ENCODE measurements at regions not wholly inside any gene's neighbourhood (a gene's known extent, or its start where the extent isn't known, plus 50 kb on each side); places are given as distances from the start of the nearest gene placed in this dataset.

DNA sequence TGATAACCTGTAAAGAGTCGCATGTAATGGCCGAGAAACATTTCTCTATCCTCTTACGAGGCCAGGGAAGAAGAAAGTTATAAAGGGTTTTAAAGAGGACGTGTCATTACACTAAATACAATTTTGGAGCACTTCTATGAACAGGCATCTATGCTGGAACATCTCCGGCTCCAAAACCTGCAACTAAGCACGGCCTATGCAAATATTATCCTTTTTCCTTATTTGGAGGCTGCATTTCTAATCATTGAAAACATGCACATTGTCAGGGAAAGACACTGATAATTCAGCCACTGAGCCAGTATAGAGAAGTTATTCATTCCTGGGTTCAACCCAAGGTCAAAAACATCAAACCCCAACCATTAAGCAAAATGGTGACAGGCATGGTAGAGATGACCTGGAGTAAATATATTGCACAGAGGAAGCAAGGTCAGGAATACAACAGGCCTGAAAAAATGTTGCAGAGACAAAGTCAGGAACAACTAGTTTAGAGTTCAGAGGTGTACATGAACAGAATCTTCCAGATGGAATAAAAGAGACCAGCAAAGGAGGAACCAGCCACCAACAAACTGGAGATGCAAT lies 674.1 kb downstream of the NR2F1-AS1 start:
- TF ChIP-seq, protein P1, sequence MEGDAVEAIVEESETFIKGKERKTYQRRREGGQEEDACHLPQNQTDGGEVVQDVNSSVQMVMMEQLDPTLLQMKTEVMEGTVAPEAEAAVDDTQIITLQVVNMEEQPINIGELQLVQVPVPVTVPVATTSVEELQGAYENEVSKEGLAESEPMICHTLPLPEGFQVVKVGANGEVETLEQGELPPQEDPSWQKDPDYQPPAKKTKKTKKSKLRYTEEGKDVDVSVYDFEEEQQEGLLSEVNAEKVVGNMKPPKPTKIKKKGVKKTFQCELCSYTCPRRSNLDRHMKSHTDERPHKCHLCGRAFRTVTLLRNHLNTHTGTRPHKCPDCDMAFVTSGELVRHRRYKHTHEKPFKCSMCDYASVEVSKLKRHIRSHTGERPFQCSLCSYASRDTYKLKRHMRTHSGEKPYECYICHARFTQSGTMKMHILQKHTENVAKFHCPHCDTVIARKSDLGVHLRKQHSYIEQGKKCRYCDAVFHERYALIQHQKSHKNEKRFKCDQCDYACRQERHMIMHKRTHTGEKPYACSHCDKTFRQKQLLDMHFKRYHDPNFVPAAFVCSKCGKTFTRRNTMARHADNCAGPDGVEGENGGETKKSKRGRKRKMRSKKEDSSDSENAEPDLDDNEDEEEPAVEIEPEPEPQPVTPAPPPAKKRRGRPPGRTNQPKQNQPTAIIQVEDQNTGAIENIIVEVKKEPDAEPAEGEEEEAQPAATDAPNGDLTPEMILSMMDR (conservative IDR thresholded peaks at IDR 0.05 in 1 of 2, IDR thresholded peaks at IDR 0.05 in 1 of 2; ENCODE audit: low read depth in 1 of 2, low read length in 2 of 2): no peak
- no peak for TF ChIP-seq EZH2 (IDR thresholded peaks at IDR 0.05; ENCODE audit: low read length, missing control alignments)

All from fibroblast of lung (primary cell).